C4-2B (cell line): ENCODE measurements at regions not wholly inside any gene's neighbourhood (a gene's known extent, or its start where the extent isn't known, plus 50 kb on each side); places are given as distances from the start of the nearest gene placed in this dataset.

ENCODE experiments used
- H3K27ac ChIP-seq: fragments of 450-650 bp; 2 replicates; pipeline ENCODE4 v1.5.1; 2017
- CTCF ChIP-seq: fragments of 450-650 bp; conservative IDR thresholded peaks from 2 replicates; pipeline ENCODE4 v1.5.1; 2017; ENCODE audit warnings: mild to moderate bottlenecking
- ZFX ChIP-seq: fragments of 450-650 bp; IDR thresholded peaks from 2 replicates; pipeline ENCODE4 v1.6.1; 2017

- no peak overlapping the region for H3K27ac ChIP-seq
- TF ChIP-seq CTCF, result no peak
- TF ChIP-seq ZFX, result no peak
Observed at GRCh38 chr17:73973586-73974409, 229.7 kb upstream of the RPL38 start.

- H3K27ac ChIP-seq, result no peak overlapping the region
- TF ChIP-seq ZFX (no peak), CTCF (no peak)
Observed at GRCh38 chr17:73974536-73974935, 228.9 kb upstream of the RPL38 start.

GRCh38 chr17:73976147-73976546, 227.3 kb upstream of the RPL38 start:
- no peak for TF ChIP-seq CTCF
- no peak for TF ChIP-seq ZFX
- H3K27ac ChIP-seq, result no peak overlapping the region

GRCh38 chr17:73976676-73977521, 226.6 kb upstream of the RPL38 start:
- no peak overlapping the region for H3K27ac ChIP-seq
- TF ChIP-seq CTCF (no peak), ZFX (no peak)

- H3K27ac ChIP-seq, result no peak overlapping the region
- TF ChIP-seq CTCF (no peak), ZFX (no peak)
Observed at GRCh38 chr17:73980517-73980916, 223.0 kb upstream of the RPL38 start.

- H3K27ac ChIP-seq, result no peak overlapping the region
Observed at GRCh38 chr17:73982871-73983270, 220.6 kb upstream of the RPL38 start.

More at GRCh38 chr17:73982871-73983270, 220.6 kb upstream of the RPL38 start:
- TF ChIP-seq ZFX, result no peak
- TF ChIP-seq CTCF, result no peak
